ENCODE measurements at regions not wholly inside any gene's neighbourhood (a gene's known extent, or its start where the extent isn't known, plus 50 kb on each side); places are given as distances from the start of the nearest gene placed in this dataset.
A peak's percentile ranks its signal among the peaks of the same experiment; 100 is the strongest.

- ChIA-PET POLR2A (interaction anchor here (0.7 to 1.5 kb wide), 3 partner anchors 12 to 383 kb away, joined by 3 to 5 read pairs (median 4); partner anchors contain the start of gene ATF7IP), CTCF (interaction anchor here (1.0 to 1.3 kb wide), 2 partner anchors 24 to 155 kb away, joined by 3 to 9 read pairs; no protein-coding TSS in a partner anchor)
- Histone ChIP-seq H3K36me3 (ENCODE audit: control insufficient read depth in 2 of 3, insufficient read depth in 3 of 3, low read length in 3 of 3) (no peaks in the 10 kb centered on the region), H3K9me3 (ENCODE audit: control insufficient read depth in 2 of 3, low read length in 3 of 3) (no peaks in the 10 kb centered on the region), H3K4me1 (ENCODE audit: control insufficient read depth in 2 of 2, insufficient read depth in 2 of 2, low read length in 2 of 2) (peaks cover 19 to 24% of the 10 kb centered on the region in 2 donors), H3K4me3 (ENCODE audit: low read length) (no peak overlapping the region), H3K27ac (ENCODE audit: low read depth, low read length) (no peak overlapping the region), H3K27me3 (ENCODE audit: control insufficient read depth in 2 of 2, insufficient read depth in 2 of 2, low read length in 2 of 2) (no peaks in the 10 kb centered on the region)
- DNase-seq (no peak), ATAC-seq (no peak)
- intact Hi-C loops (cut with micrococcal nuclease) = no loop called here
- H3K27me3 Mint-ChIP-seq = no peaks in the 10 kb centered on the region
- H3K27ac Mint-ChIP-seq = peak overlapping the region in 4 of 9 donors; percentile 20 to 41 (median 27)
- peaks cover 21 to 48% (median 43%) of the 10 kb centered on the region in 7 donors for H3K4me1 Mint-ChIP-seq
- peaks cover 0 to 41% (median 3%) of the 10 kb centered on the region in 5 donors for H3K36me3 Mint-ChIP-seq
- no peak overlapping the region for H3K4me3 Mint-ChIP-seq
- H3K9me3 Mint-ChIP-seq = peaks cover 0 to 30% (median 15%) of the 10 kb centered on the region in 11 donors
These were observed 103.6 kb upstream of the ATF7IP start for GRCh38 chr12:14261861-14262260.

DNA sequence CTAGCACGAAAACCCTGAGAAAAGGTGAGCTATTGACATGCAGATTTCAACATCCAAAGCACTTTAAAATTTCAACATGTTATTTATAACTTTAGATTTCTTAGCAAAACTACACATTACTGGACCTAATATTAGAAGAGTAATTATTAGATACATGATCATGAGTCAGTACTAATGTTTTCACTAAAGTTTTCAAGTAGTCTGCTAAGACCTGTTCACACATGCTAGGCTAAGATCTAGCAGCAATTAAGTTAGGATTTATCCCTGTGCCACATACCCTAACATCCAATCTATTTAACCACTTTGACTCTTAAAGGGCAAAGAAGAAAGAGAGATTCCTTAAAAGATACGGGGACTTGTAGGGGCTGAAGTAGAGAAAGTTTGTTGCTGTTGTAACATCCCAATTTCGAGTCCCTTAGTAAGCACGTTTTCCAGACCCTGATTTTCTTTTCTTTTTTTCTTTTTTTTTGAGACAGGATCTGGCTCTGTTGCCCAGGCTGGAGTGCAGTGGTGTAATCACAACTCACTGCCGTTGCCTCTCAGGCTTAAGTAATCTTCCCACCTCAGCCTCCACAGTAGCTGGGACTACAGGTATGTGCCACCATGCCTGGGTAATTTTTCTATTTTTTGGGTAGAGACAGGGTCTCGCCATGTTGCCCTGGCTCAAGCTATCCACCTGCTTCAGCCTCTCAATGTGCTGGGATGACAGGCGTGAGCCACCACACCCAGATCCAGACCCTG, 102.5 kb upstream of the ATF7IP start:
- CTCF ChIA-PET = interaction anchor here (0.9 to 1.3 kb wide), 3 partner anchors 25 to 154 kb away, joined by 3 to 9 read pairs (median 5); no protein-coding TSS in a partner anchor
- H3K36me3 Mint-ChIP-seq = peaks cover 0 to 34% (median 3%) of the 10 kb centered on the region in 5 donors

GRCh38 chr12:14263742-14264141, 101.7 kb upstream of the ATF7IP start:
- H3K27ac Mint-ChIP-seq = peak overlapping the region in 3 of 9 donors; percentile 43 to 83 (median 54)
- H3K4me1 Mint-ChIP-seq = peaks cover 3 to 29% (median 24%) of the 10 kb centered on the region in 7 donors
- peaks cover 0 to 22% (median 7%) of the 10 kb centered on the region in 11 donors for H3K9me3 Mint-ChIP-seq
- H3K27me3 Mint-ChIP-seq = no peaks in the 10 kb centered on the region
- no peaks in the 10 kb centered on the region for H3K36me3 ChIP-seq (ENCODE audit: control insufficient read depth in 2 of 3, insufficient read depth in 3 of 3, low read length in 3 of 3)
- H3K9me3 ChIP-seq (ENCODE audit: control insufficient read depth in 2 of 3, low read length in 3 of 3) = no peaks in the 10 kb centered on the region
- POLR2A ChIA-PET = interaction anchor here (0.8 kb wide), 1 partner anchor 124 kb away, joined by 4 read pairs; no protein-coding TSS in a partner anchor
- H3K4me3 Mint-ChIP-seq = no peak overlapping the region
- H3K4me3 ChIP-seq (ENCODE audit: low read length) = no peak overlapping the region
- intact Hi-C loops (cut with micrococcal nuclease) = no loop called here
- no peak overlapping the region for H3K27ac ChIP-seq (ENCODE audit: low read depth, low read length)
- CTCF ChIA-PET = interaction anchor here (0.6 to 0.9 kb wide), 4 partner anchors 26 to 1265 kb away, joined by 3 to 5 read pairs (median 4); partner anchors contain the start of gene ATF7IP
- ATAC-seq (no peak), DNase-seq (peak in 1 of 9 donors; percentile 13)
- H3K4me1 ChIP-seq (ENCODE audit: control insufficient read depth in 2 of 2, insufficient read depth in 2 of 2, low read length in 2 of 2) = peaks cover 0 to 6% of the 10 kb centered on the region in 2 donors
- no peaks in the 10 kb centered on the region for H3K27me3 ChIP-seq (ENCODE audit: control insufficient read depth in 2 of 2, insufficient read depth in 2 of 2, low read length in 2 of 2)
- H3K36me3 Mint-ChIP-seq = peaks cover 0 to 26% (median 0%) of the 10 kb centered on the region in 5 donors

More for the DNA sequence above, 102.5 kb upstream of the ATF7IP start:
- Histone ChIP-seq H3K4me3 (ENCODE audit: low read length) (no peak overlapping the region), H3K4me1 (ENCODE audit: control insufficient read depth in 2 of 2, insufficient read depth in 2 of 2, low read length in 2 of 2) (peaks cover 8 to 14% of the 10 kb centered on the region in 2 donors), H3K9me3 (ENCODE audit: control insufficient read depth in 2 of 3, low read length in 3 of 3) (no peaks in the 10 kb centered on the region), H3K27ac (ENCODE audit: low read depth, low read length) (no peak overlapping the region), H3K36me3 (ENCODE audit: control insufficient read depth in 2 of 3, insufficient read depth in 3 of 3, low read length in 3 of 3) (no peaks in the 10 kb centered on the region), H3K27me3 (ENCODE audit: control insufficient read depth in 2 of 2, insufficient read depth in 2 of 2, low read length in 2 of 2) (no peaks in the 10 kb centered on the region)
- POLR2A ChIA-PET = interaction anchor here (0.5 to 1.5 kb wide), 2 partner anchors 10 to 218 kb away, joined by 3 to 4 read pairs; no protein-coding TSS in a partner anchor
- Mint-ChIP-seq H3K4me3 (peak overlapping the region in 1 of 10 donors; percentile 3), H3K9me3 (peaks cover 0 to 24% (median 10%) of the 10 kb centered on the region in 11 donors), H3K27ac (peak overlapping the region in 3 of 9 donors; percentile 20 to 52 (median 34)), H3K4me1 (peaks cover 11 to 37% (median 32%) of the 10 kb centered on the region in 7 donors), H3K27me3 (no peaks in the 10 kb centered on the region)
- ATAC-seq = no peak
- no peak for DNase-seq
- intact Hi-C loops (cut with micrococcal nuclease) = no loop called here

DNA sequence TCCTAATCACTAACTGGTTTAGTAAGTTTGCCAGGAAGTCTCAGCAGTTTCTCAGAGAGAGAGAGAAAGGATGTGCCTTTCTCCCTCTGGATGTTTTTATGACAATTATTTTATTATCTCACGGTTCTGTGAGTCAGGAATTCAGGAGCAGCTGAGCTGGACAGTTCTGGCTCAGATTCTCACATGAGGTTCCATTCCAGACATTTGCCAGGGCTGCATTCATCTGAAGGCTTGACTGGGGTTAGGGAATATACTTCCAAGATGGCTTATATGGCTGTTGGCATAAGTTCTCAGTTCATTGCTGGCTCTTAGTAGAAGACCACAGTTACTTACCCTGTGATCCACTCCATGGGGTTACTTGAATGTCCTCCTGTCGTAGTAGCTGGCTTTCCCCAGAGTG, 101.2 kb upstream of the ATF7IP start:
- Histone ChIP-seq H3K36me3 (ENCODE audit: control insufficient read depth in 2 of 3, insufficient read depth in 3 of 3, low read length in 3 of 3) (no peaks in the 10 kb centered on the region), H3K4me1 (ENCODE audit: control insufficient read depth in 2 of 2, insufficient read depth in 2 of 2, low read length in 2 of 2) (peaks cover 0 to 5% of the 10 kb centered on the region in 2 donors), H3K9me3 (ENCODE audit: control insufficient read depth in 2 of 3, low read length in 3 of 3) (no peaks in the 10 kb centered on the region), H3K4me3 (ENCODE audit: low read length) (no peak overlapping the region), H3K27me3 (ENCODE audit: control insufficient read depth in 2 of 2, insufficient read depth in 2 of 2, low read length in 2 of 2) (no peaks in the 10 kb centered on the region), H3K27ac (ENCODE audit: low read depth, low read length) (no peak overlapping the region)
- ATAC-seq (no peak), DNase-seq (no peak)
- POLR2A ChIA-PET = interaction anchor here (0.8 kb wide), 1 partner anchor 123 kb away, joined by 4 read pairs; no protein-coding TSS in a partner anchor
- Mint-ChIP-seq H3K4me1 (peaks cover 0 to 25% (median 20%) of the 10 kb centered on the region in 7 donors), H3K27ac (peak overlapping the region in 3 of 9 donors; percentile 14 to 42 (median 16)), H3K27me3 (no peaks in the 10 kb centered on the region), H3K9me3 (peaks cover 1 to 19% (median 6%) of the 10 kb centered on the region in 11 donors), H3K4me3 (no peak overlapping the region), H3K36me3 (peaks cover 0 to 24% (median 2%) of the 10 kb centered on the region in 5 donors)
- intact Hi-C loops (cut with micrococcal nuclease) = no loop called here
- CTCF ChIA-PET = interaction anchor here (0.9 kb wide), 2 partner anchors 101 to 107 kb away, joined by 3 to 4 read pairs; partner anchors contain the start of gene ATF7IP

DNA sequence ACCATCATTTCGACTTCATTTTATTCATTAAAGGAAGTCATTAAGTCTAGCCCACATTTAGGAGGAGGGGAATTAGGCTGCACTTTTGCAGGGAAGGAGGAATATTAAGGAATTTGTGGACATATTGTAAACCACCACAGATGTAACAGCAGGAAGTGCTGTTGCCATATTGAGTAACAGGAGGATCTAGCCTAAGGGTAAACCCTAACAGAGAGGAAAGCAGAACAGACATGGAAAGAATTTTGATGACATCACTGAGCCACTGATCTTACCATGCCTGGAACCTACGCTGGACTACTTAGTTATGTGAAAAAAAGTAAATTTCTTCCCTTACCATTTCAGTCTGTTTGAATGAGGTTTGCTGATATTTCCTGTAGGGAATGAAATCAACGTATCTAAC, 100.7 kb upstream of the ATF7IP start:
- ChIA-PET POLR2A (no interaction called here), CTCF (no interaction called here)
- Histone ChIP-seq H3K4me1 (ENCODE audit: control insufficient read depth in 2 of 2, insufficient read depth in 2 of 2, low read length in 2 of 2) (peaks cover 0 to 4% of the 10 kb centered on the region in 2 donors), H3K27me3 (ENCODE audit: control insufficient read depth in 2 of 2, insufficient read depth in 2 of 2, low read length in 2 of 2) (no peaks in the 10 kb centered on the region), H3K9me3 (ENCODE audit: control insufficient read depth in 2 of 3, low read length in 3 of 3) (no peaks in the 10 kb centered on the region), H3K36me3 (ENCODE audit: control insufficient read depth in 2 of 3, insufficient read depth in 3 of 3, low read length in 3 of 3) (no peaks in the 10 kb centered on the region), H3K27ac (ENCODE audit: low read depth, low read length) (no peak overlapping the region), H3K4me3 (ENCODE audit: low read length) (no peak overlapping the region)
- H3K27me3 Mint-ChIP-seq = no peaks in the 10 kb centered on the region
- ATAC-seq = peak; percentile 58
- intact Hi-C loops (cut with micrococcal nuclease) = no loop called here
- no peak overlapping the region for H3K4me3 Mint-ChIP-seq
- peaks cover 0 to 23% (median 4%) of the 10 kb centered on the region in 5 donors for H3K36me3 Mint-ChIP-seq
- H3K4me1 Mint-ChIP-seq = peaks cover 0 to 23% (median 18%) of the 10 kb centered on the region in 7 donors
- DNase-seq = no peak
- H3K27ac Mint-ChIP-seq = peak overlapping the region in 3 of 9 donors; percentile 14 to 42 (median 16)
- H3K9me3 Mint-ChIP-seq = peaks cover 2 to 20% (median 8%) of the 10 kb centered on the region in 11 donors

- Histone ChIP-seq H3K36me3 (ENCODE audit: control insufficient read depth in 2 of 3, insufficient read depth in 3 of 3, low read length in 3 of 3) (no peaks in the 10 kb centered on the region), H3K27me3 (ENCODE audit: control insufficient read depth in 2 of 2, insufficient read depth in 2 of 2, low read length in 2 of 2) (no peaks in the 10 kb centered on the region), H3K4me1 (ENCODE audit: control insufficient read depth in 2 of 2, insufficient read depth in 2 of 2, low read length in 2 of 2) (no peaks in the 10 kb centered on the region), H3K4me3 (ENCODE audit: low read length) (no peak overlapping the region), H3K9me3 (ENCODE audit: control insufficient read depth in 2 of 3, low read length in 3 of 3) (peaks cover 0 to 9% (median 5%) of the 10 kb centered on the region in 3 experiments), H3K27ac (ENCODE audit: low read depth, low read length) (no peak overlapping the region)
- Mint-ChIP-seq H3K9me3 (peaks cover 10 to 28% (median 18%) of the 10 kb centered on the region in 11 donors), H3K4me3 (no peak overlapping the region), H3K36me3 (peaks cover 5 to 25% (median 12%) of the 10 kb centered on the region in 5 donors), H3K27me3 (no peaks in the 10 kb centered on the region), H3K27ac (peak overlapping the region in 1 of 9 donors; percentile 7), H3K4me1 (peaks cover under 1 to 11% (median 6%) of the 10 kb centered on the region in 7 donors)
- ATAC-seq = no peak
- intact Hi-C loops (cut with micrococcal nuclease) = no loop called here
- POLR2A ChIA-PET = interaction anchor here (0.8 kb wide), 1 partner anchor 37 kb away, joined by 4 read pairs; no protein-coding TSS in a partner anchor
- CTCF ChIA-PET = no interaction called here
- no peak for DNase-seq
These were observed 97.4 kb upstream of the ATF7IP start for GRCh38 chr12:14268120-14268515.
